ENCODE measurements at regions not wholly inside any gene's neighbourhood (a gene's known extent, or its start where the extent isn't known, plus 50 kb on each side); places are given as distances from the start of the nearest gene placed in this dataset.
"Not testable (repeated sequence)": the region's sequence is repeated elsewhere in the genome, so short reads cannot be mapped to it uniquely, and the experiment has no call there.

DNA sequence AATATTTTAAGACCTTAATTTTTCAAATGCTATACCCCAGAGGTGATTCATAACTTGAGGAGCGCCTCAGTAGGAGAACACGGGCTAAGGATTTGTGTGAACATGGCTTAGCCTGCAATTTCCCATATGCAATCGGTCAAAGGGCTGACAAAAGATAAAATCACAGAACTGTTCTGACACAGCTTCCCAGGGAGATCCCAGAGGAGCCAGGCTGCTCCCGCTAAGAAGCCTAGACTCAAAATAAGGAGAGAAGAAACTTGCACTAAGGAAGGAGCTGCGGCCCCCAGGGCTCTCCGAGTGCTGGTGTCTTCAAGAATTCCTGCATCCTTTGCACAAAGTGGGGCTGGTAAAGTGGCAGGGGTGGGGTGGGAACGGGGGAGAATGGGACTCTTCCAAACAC is 106.3 kb upstream of the DLG1 start:
- DNase-seq, result no peak

GRCh38 chr3:197404030-197404429 is 105.6 kb upstream of the DLG1 start:
- DNase-seq, result no peak

GRCh38 chr3:197402401-197402800 is 104.0 kb upstream of the DLG1 start:
- DNase-seq, result not testable (repeated sequence)

- DNase-seq, result no peak
These were observed 101.1 kb upstream of the DLG1 start for GRCh38 chr3:197399486-197399885.

DNA sequence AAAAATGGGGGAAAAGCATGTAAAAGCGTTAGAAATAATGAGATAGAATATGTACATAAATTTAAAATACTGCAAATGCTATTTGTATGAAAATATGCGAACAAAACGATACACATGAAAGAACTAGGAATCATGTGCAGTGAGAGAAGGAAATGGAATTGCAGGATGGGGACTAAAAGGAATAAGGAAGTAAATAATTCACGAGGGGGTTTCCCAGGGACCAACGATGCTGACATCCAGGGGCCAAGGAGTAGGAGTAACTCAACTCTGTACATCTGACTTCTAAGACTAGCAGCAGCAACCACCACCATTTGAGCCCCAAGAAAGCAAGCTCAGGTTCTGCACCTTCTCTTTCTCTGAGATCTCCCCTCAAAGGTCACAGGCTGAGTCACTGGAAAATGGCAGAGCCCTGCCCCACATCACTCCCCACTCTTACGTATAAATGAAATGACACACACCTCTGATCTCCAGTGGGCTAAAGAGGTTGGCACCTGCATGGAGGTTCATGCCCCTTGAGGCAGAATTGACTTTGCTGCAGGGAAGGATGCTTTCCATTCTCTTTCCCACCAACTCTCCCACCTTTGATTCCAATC is 100.0 kb upstream of the DLG1 start:
- no peak for DNase-seq

GRCh38 chr3:197397838-197398237 is 99.4 kb upstream of the DLG1 start:
- DNase-seq, result no peak

DNA sequence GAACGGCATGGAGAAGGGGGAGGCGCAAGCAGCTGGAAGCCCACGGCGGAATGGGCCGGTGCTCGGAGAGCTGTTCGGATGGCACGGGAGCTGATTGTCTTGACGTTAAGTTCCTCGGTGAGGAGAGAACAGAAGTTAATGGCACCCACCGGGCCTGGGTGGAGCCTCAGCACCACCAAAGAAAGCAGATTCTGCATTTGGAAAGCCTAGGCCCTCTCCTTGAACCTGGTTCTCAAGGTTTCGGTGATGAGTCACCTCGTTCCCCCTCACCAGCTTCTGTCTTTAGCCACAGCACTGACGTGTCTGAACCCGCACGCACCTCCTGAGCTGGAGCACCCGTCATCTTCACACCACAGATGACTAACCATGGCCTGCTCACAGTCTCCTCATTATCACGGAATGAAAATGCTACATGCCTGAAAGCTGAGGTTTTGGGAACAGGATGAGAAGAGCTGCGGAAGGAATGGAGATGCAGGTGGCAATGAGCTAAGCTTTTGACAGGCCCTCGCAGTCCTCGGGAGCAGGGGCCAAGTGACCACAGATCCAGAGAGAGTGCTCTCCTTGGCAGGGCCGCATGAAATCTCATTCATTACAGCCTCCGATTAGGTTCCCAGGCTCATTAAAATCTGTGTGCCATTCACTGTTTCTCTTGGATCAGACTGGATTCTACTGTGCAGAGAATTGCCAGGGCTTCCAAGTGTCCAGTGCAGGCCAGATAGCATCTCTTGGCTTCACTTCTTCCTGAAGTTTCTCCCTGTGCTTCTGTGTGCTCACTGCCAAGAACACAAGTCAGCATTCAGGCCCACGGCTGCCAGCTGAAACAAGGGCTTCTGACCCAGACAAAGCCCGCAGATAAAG is 96.3 kb upstream of the DLG1 start:
- peak; percentile 89 for DNase-seq

GRCh38 chr3:197394126-197394463 is 95.7 kb upstream of the DLG1 start:
- not testable (repeated sequence) for DNase-seq

- DNase-seq, result peak; percentile 44
These were observed 95.3 kb upstream of the DLG1 start for GRCh38 chr3:197393711-197394110.

- DNase-seq, result no peak
These were observed 94.5 kb upstream of the DLG1 start for GRCh38 chr3:197392961-197393360.

- no peak for DNase-seq
These were observed 83.0 kb upstream of the DLG1 start for GRCh38 chr3:197381371-197381770.

DNA sequence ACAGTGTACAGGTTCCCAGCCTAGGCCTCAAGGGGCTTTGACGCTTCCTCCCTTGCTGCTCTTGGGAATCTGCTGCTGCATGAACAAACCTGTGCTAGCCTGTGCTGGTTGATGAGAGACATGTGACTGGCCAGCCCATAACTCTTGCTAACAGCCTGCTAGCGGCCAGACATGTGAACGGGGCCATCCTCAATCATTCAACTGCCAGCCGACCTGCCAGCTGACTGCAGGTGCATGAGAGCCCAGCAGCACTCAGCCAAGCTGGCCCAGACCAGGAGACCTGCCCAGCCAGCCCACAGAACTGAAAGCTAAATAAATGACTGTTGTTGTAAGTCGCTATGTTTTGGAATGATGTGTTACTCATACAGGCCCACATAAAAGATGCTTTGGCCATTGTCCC is 82.4 kb upstream of the DLG1 start:
- no peak for DNase-seq

- peak; percentile 20 for DNase-seq
These were observed 80.7 kb upstream of the DLG1 start for GRCh38 chr3:197378985-197379718.

DNA sequence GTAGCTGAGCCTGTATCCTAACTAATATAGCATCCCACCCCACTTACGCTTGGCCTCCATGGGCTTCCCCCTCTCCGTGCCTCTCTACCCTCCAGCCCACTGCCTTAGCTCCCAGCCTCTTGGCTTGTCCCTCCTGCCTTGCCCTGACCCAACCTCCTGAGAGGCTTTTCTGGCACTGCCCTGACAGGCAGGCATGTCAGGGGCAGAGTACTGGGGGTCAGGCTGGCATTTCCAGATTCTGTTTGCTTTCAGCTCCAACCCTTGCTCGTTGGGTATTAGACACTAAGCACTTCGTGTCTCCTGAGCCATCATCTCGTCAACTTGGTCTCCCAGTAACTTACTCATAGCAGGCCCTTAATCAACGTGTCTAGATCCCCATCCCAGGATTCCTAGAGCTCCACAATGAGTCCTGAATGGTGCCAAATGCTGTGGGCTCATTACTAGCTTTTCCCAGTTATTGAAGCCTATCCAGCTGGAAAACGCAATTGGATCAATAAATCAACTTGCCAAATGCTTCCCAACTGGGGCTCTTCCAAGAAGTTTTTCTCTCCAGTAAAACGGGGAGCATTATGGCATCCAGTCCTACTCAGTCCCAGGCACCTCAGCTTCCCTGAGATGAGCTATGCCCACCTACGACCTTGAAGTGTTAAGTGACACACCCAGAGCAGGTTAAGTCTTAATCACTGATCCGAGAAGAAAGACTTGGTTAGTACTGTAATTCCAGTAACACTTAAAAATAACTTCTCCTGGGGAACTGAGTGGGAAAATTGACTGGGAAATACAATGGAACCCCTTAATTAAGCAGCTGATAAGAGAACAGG is 78.5 kb upstream of the DLG1 start:
- DNase-seq, result no peak

DNA sequence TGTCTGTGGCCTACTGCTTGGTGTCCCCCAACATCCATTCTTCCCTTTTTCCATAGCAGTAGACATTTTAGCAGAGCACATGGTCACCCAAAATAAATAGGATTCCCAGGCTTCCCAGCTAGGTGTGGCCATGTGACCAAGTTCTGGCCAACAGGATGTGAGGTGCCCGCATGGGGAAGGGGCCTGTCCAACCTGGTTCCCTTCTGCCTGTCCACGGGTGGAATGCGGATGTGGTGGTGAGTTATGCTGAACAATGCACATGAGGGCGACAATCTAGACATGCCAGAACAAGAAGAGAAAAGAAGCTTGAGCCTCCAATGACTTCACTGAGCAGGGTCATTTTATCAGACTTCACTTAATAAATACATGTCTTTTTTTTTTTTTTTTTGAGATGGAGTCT is 77.6 kb upstream of the DLG1 start:
- no peak for DNase-seq

DNA sequence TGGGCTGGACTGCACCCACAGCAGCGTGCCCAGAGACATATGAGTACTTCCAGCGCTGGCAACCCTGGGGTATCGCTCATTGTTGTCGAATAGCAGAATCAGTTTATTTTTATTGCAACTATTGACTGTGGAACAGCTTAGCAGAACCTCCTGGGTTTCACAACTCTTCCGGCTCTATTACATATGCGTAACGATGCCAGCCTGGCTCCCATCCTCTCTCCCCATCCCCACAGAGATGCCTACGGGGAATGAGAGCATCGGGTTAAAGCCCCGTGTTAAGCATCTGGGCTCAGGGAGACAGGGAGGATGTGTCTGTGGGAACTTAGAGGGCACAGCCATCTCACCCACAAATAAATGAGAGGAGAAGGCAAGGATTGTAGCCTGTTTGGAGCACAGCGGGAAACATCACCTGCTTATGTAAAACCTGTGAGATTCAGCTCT is 76.6 kb upstream of the DLG1 start:
- DNase-seq, result no peak

GRCh38 chr3:197373096-197373495 is 74.7 kb upstream of the DLG1 start:
- no peak for DNase-seq

DNA sequence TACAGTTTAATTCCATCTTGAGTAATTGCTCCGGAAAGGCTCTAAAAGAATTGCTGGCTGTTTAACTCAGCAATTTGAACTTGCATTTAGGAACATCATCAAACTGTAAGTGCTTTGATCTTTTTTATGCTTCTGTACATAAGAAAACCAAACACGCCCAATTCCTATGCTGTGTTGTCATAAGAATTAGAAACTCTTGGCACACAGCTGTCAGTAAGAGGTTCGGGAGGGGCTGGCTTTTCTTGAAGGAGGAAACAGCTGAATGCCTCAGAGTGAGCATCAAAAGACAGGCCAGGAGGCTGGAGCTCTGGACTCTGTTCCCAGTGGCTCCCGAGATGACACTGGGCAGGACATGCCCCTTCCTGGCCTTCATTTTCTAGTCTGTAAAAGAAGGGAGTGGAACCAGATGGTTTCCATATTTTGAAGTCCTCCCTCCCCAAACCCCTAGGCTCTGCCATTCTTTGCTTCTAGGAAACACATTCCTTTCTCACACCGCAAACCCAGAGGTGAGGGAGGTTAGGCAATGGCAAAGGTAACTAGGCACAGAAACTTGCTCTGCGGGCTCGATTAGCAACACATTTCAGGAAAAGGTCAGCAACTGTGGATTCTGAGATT is 73.7 kb upstream of the DLG1 start:
- DNase-seq, result no peak

GRCh38 chr3:197371591-197372046 is 73.2 kb upstream of the DLG1 start:
- DNase-seq, result no peak

GRCh38 chr3:197369545-197369944 is 71.1 kb upstream of the DLG1 start:
- DNase-seq, result no peak

DNA sequence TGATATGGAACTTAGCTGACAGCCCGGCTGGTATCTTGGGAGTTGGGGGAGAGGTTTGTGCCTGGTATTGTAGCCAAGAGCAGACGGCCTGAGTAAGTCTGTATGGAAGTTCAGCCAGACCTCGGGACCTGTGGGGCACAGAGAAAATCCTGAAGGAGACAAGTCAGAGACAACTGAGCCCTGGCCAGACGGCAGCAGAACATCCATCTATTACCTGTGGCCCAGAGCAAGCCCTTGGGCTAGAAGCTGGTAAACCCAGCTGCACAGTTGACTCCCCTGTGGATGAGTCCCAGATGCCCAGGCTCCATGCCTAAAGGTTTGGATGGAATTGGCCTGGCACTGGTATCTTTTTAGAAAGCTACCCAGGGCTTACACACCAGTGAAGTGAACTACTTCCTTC is 70.4 kb upstream of the DLG1 start:
- DNase-seq, result no peak

DNA sequence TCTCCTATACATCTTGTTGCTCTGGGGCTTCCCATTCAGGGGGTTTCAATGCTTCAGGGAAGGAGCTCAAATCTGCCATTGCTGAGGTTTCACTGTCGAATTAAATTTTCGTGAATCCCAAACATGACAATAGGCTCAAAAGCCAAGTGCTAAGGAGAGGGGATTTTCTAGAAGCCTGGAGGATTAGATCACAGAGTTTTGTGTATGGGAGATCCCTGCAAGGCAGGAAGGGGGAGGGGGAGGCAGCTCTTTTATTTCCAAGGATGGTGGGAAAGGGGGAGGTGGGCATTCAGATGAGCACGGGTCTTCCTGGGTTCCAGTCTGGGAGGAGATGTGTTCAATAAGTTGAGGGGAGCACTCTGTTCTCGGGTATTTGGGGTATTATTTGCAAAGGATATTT is 69.9 kb upstream of the DLG1 start:
- DNase-seq, result no peak
